ENCODE measurements at regions not wholly inside any gene's neighbourhood (a gene's known extent, or its start where the extent isn't known, plus 50 kb on each side); places are given as distances from the start of the nearest gene placed in this dataset.

DNA sequence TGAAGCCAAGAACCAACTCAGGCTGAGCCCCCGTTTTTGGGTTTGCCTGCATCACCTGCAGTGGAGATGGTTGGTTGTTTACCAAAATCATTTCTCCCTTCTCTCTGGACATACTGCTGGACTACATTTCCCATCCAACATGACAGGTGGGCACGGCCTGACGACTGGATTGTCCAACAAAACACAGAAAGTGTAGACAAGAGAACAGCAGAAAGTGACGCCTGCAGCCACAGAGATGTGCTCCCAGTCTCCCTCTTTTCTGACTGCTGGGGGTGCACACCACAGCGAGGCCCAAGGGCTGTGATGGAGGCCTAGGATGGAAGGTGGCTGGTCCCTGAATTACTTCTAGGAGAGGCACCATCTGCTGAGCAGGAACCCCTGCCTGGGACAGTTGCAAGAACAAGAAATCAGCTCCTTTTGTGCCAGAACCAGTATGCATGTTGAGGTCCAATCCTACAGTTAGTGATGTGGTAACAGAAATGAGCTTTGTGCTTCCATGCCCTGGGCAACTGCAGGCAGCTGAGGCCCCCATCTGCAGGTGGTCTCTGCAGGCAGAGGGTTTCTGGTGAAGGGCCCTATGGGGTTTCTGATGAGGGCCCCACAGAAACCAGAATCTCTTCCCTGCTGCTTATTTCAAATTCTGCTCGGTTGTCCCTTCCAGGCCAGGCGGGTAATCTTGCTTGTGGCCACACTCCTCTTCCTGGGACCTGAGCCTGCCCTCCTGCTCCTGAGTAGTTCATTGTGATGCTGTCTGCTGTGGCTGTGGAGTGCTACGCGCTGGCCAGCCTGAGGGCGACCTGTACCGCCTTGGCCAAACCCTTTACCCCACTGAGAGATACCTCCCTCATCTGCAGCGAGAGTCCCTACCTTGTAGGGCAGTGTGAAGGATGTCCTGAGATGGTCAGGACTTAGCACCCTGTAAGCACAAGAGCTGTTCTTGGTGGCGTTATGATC is 168.3 kb downstream of the ASB1 start:
- no peak for TF ChIP-seq CTCF (conservative IDR thresholded peaks at IDR 0.05 in 1 of 2, IDR thresholded peaks at IDR 0.05 in 1 of 2; ENCODE audit: extremely low read depth in 1 of 2, insufficient read depth in 1 of 2, low read depth in 1 of 2, low read length in 2 of 2)
- no peak for TF ChIP-seq EZH2 (IDR thresholded peaks at IDR 0.05; ENCODE audit: borderline replicate concordance, low read length)
